ENCODE measurements at regions not wholly inside any gene's neighbourhood (a gene's known extent, or its start where the extent isn't known, plus 50 kb on each side); places are given as distances from the start of the nearest gene placed in this dataset.

- no peak for ATAC-seq
- no TSS peak for BruUV-seq (replicated peaks)
- no peaks in the 10 kb centered on the region for H3K9me3 ChIP-seq (ENCODE audit: control insufficient read depth, insufficient read depth, low read depth, low read length)
- H3K27ac ChIP-seq (ENCODE audit: low read length): no peak overlapping the region
- TF ChIP-seq POLR2AphosphoS5 (IDR thresholded peaks at IDR 0.05; ENCODE audit: low read depth, low read length) (no peak), SIN3A (IDR thresholded peaks at IDR 0.05; ENCODE audit: borderline replicate concordance, insufficient read depth, low read depth, low read length) (no peak), TCF7L2 (IDR thresholded peaks at IDR 0.05; ENCODE audit: low read depth, low read length) (no peak)
- POLR2A ChIA-PET: interaction anchor here (0.6 kb wide), 1 partner anchor 263 kb away, joined by 3 read pairs; no protein-coding TSS in a partner anchor
- no peaks in the 10 kb centered on the region for H3K27me3 ChIP-seq (ENCODE audit: control insufficient read depth, insufficient read depth, low read length)
- H3K4me3 ChIP-seq (ENCODE audit: low read depth in 2 of 2, low read length in 2 of 2): no peak overlapping the region
- H3K4me1 ChIP-seq (ENCODE audit: control insufficient read depth, insufficient read depth, low read length): peaks cover 6% of the 10 kb centered on the region; the same call in 1 of the 2 replicates
- intact Hi-C loops (cut with micrococcal nuclease; ENCODE audit: unreplicated experiment) (no loop called here), in situ Hi-C loops (cut with HindIII; ENCODE audit: low pct_unique_long_range_greater_than_20kb, low sequenced_read_pairs) (no loop called here)
- CTCF ChIA-PET: interaction anchor here (0.6 to 1.1 kb wide), 2 partner anchors 153 to 161 kb away, joined by 5 read pairs; no protein-coding TSS in a partner anchor
- H3K36me3 ChIP-seq (ENCODE audit: control insufficient read depth, insufficient read depth, low read length): no peaks in the 10 kb centered on the region
- DNase-seq (ENCODE audit: low read depth, low spot score): no peak
These were observed 225.0 kb downstream of the TTC32 start for GRCh38 chr2:19676770-19677169.

- ATAC-seq: no peak
- Histone ChIP-seq H3K4me1 (ENCODE audit: control insufficient read depth, insufficient read depth, low read length) (peaks cover 6% of the 10 kb centered on the region; the same call in 1 of the 2 replicates), H3K27ac (ENCODE audit: low read length) (no peak overlapping the region), H3K4me3 (ENCODE audit: low read depth in 2 of 2, low read length in 2 of 2) (no peak overlapping the region), H3K27me3 (ENCODE audit: control insufficient read depth, insufficient read depth, low read length) (no peaks in the 10 kb centered on the region), H3K9me3 (ENCODE audit: control insufficient read depth, insufficient read depth, low read depth, low read length) (no peaks in the 10 kb centered on the region), H3K36me3 (ENCODE audit: control insufficient read depth, insufficient read depth, low read length) (no peaks in the 10 kb centered on the region)
- ChIA-PET CTCF (interaction anchor here (1.1 kb wide), 1 partner anchor 162 kb away, joined by 5 read pairs; no protein-coding TSS in a partner anchor), POLR2A (no interaction called here)
- in situ Hi-C loops (cut with HindIII; ENCODE audit: low pct_unique_long_range_greater_than_20kb, low sequenced_read_pairs) (no loop called here), intact Hi-C loops (cut with micrococcal nuclease; ENCODE audit: unreplicated experiment) (no loop called here)
- TF ChIP-seq SIN3A (IDR thresholded peaks at IDR 0.05; ENCODE audit: borderline replicate concordance, insufficient read depth, low read depth, low read length): no peak
- TF ChIP-seq CTCF (IDR thresholded peaks at IDR 0.05): no peak
- TF ChIP-seq REST (IDR thresholded peaks at IDR 0.05; ENCODE audit: insufficient read depth in 1 of 2, low read depth in 2 of 2, low read length in 1 of 2): no peak
- no peak for TF ChIP-seq TCF7L2 (IDR thresholded peaks at IDR 0.05; ENCODE audit: low read depth, low read length)
- no TSS peak for BruUV-seq (replicated peaks)
- no peak for DNase-seq (ENCODE audit: low read depth, low spot score)
These were observed 225.8 kb downstream of the TTC32 start for GRCh38 chr2:19675856-19676460.

GRCh38 chr2:19675003-19675629 is 226.7 kb downstream of the TTC32 start:
- no peak for ATAC-seq

More at GRCh38 chr2:19675003-19675629, 226.7 kb downstream of the TTC32 start:
- ChIA-PET POLR2A (no interaction called here), CTCF (no interaction called here)
- no peak for DNase-seq (ENCODE audit: low read depth, low spot score)
- no peak overlapping the region for H3K27ac ChIP-seq (ENCODE audit: low read length)
- H3K36me3 ChIP-seq (ENCODE audit: control insufficient read depth, insufficient read depth, low read length): no peaks in the 10 kb centered on the region
- intact Hi-C loops (cut with micrococcal nuclease; ENCODE audit: unreplicated experiment) (no loop called here), in situ Hi-C loops (cut with HindIII; ENCODE audit: low pct_unique_long_range_greater_than_20kb, low sequenced_read_pairs) (no loop called here)
- H3K27me3 ChIP-seq (ENCODE audit: control insufficient read depth, insufficient read depth, low read length): no peaks in the 10 kb centered on the region
- no peaks in the 10 kb centered on the region for H3K9me3 ChIP-seq (ENCODE audit: control insufficient read depth, insufficient read depth, low read depth, low read length)
- H3K4me3 ChIP-seq (ENCODE audit: low read depth in 2 of 2, low read length in 2 of 2): no peak overlapping the region
- TF ChIP-seq TCF7L2 (IDR thresholded peaks at IDR 0.05; ENCODE audit: low read depth, low read length): 0 out of 2 replicates have a peak, but pooled peaks have one; percentile 36
- no peak for TF ChIP-seq POLR2AphosphoS5 (IDR thresholded peaks at IDR 0.05; ENCODE audit: low read depth, low read length)
- TF ChIP-seq SIN3A (IDR thresholded peaks at IDR 0.05; ENCODE audit: borderline replicate concordance, insufficient read depth, low read depth, low read length): no peak
- BruUV-seq (replicated peaks): no TSS peak
- H3K4me1 ChIP-seq (ENCODE audit: control insufficient read depth, insufficient read depth, low read length): peaks cover 8% of the 10 kb centered on the region; the same call in 1 of the 2 replicates
